OCI-LY1 (cell line): ENCODE measurements at regions not wholly inside any gene's neighbourhood (a gene's known extent, or its start where the extent isn't known, plus 50 kb on each side); places are given as distances from the start of the nearest gene placed in this dataset.

Experiments
- CTCF ChIP-seq: fragments of 200-600 bp; sonication (generic), shearing (Covaris generic); IDR thresholded peaks from 2 replicates; pipeline ENCODE4 v1.5.1; 2017; ENCODE audit warnings: mild to moderate bottlenecking, antibody characterized with exemption, low read length, moderate library complexity, mixed read lengths
- EZH2 ChIP-seq: fragments of 200-600 bp; sonication (generic), shearing (Covaris generic); IDR thresholded peaks from 2 replicates; pipeline ENCODE4 v1.8.0; 2017; ENCODE audit warnings: borderline replicate concordance, mixed run types, mild to moderate bottlenecking, antibody characterized with exemption, low read length, moderate library complexity, mixed read lengths

- TF ChIP-seq CTCF (no peak), EZH2 (no peak)
Measured at GRCh38 chr13:66207610-66208009, 1022.5 kb downstream of the PCDH9 start.
